Activated T-helper 1 cell treated with anti-CD3 and anti-CD28 coated beads, Interleukin-2, amount 50 U/mL, for 16 hours (primary cell): ENCODE measurements at regions not wholly inside any gene's neighbourhood (a gene's known extent, or its start where the extent isn't known, plus 50 kb on each side); places are given as distances from the start of the nearest gene placed in this dataset.

Experiments
- DNase-seq, 2 donors: peaks; one replicate each; pipeline ENCODE4 v3.0.0-alpha.2; 2020; ENCODE audit warnings: low read depth in 1 of 2, low spot score in 1 of 2

- DNase-seq, result no peak
Observed at GRCh38 chr2:134194519-134194918, 59.4 kb upstream of the MGAT5 start.

- no peak for DNase-seq
Observed at GRCh38 chr2:134195341-134195740, 58.5 kb upstream of the MGAT5 start.

- DNase-seq, result no peak
Observed at GRCh38 chr2:134197445-134197844, 56.4 kb upstream of the MGAT5 start.

- DNase-seq, result no peak
Observed at GRCh38 chr2:134198006-134198634, 55.8 kb upstream of the MGAT5 start.

GRCh38 chr2:134199123-134199522 lies 54.7 kb upstream of the MGAT5 start:
- no peak for DNase-seq

- no peak for DNase-seq
Observed at GRCh38 chr2:134200036-134200618, 53.7 kb upstream of the MGAT5 start.

DNA sequence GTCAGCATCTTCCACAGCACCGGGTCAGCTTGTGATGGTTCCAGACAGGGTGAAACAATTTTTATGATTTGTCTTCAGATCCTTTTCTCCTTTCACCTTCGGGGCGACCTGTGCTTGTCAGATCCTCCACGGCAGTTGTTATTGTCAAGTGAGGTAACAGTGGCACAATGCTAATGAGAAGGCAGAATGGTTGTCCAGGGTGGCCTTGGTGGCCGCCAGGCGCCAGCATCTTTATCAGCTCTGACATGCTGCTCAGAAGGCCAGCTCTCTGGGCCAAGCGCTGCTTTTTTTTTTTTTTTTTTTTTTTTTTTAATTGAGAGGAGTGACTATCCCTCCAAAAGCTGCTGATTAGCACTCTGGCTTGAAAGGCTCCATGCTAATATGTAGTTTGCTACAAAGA lies 52.3 kb upstream of the MGAT5 start:
- no peak for DNase-seq

- no peak for DNase-seq
Observed at GRCh38 chr2:134202371-134202770, 51.5 kb upstream of the MGAT5 start.

- no peak for DNase-seq
Observed at GRCh38 chr2:134203175-134203574, 50.7 kb upstream of the MGAT5 start.
